H9 (cell line): ENCODE measurements at regions not wholly inside any gene's neighbourhood (a gene's known extent, or its start where the extent isn't known, plus 50 kb on each side); places are given as distances from the start of the nearest gene placed in this dataset.

ENCODE experiments used
- DNase-seq: peaks from one replicate; pipeline ENCODE4 v3.0.0-alpha.2; 2017
- H2AFZ ChIP-seq: one replicate; pipeline ENCODE4 v1.6.1; 2013; ENCODE audit warnings: mild to moderate bottlenecking, low read length, control low read depth, moderate library complexity
- H2AK5ac ChIP-seq: 2 replicates; pipeline ENCODE4 v1.6.1; 2013; ENCODE audit warnings: low read length, control low read depth, mixed read lengths; ENCODE audit not compliant: insufficient read length
- H2BK120ac ChIP-seq: one replicate; pipeline ENCODE4 v1.6.1; 2013; ENCODE audit warnings: low read depth, mild to moderate bottlenecking, low read length, control low read depth, inconsistent platforms; ENCODE audit not compliant: poor library complexity, severe bottlenecking
- H2BK12ac ChIP-seq: 2 replicates; pipeline ENCODE4 v1.6.1; 2013; ENCODE audit warnings: low read length, control low read depth, mixed read lengths, low read depth; ENCODE audit not compliant: insufficient read length
- H2BK15ac ChIP-seq: 2 replicates; pipeline ENCODE4 v1.6.1; 2013; ENCODE audit warnings: low read depth, low read length, control low read depth
- H2BK20ac ChIP-seq: one replicate; pipeline ENCODE4 v1.6.1; 2013; ENCODE audit warnings: low read depth, mild to moderate bottlenecking, low read length, control low read depth, inconsistent platforms; ENCODE audit not compliant: poor library complexity, severe bottlenecking
- H2BK5ac ChIP-seq: 2 replicates; pipeline ENCODE4 v1.6.1; 2013; ENCODE audit warnings: low read length, control low read depth, mixed read lengths; ENCODE audit not compliant: insufficient read length
- H3K14ac ChIP-seq: 2 replicates; pipeline ENCODE4 v1.6.1; 2013; ENCODE audit warnings: low read length, control low read depth; ENCODE audit not compliant: insufficient read depth
- H3K18ac ChIP-seq: 2 replicates; pipeline ENCODE4 v1.6.1; 2013; ENCODE audit warnings: low read depth, mild to moderate bottlenecking, mixed read lengths, low read length, control low read depth; ENCODE audit not compliant: insufficient read length
- H3K23ac ChIP-seq: 2 replicates; pipeline ENCODE4 v1.6.1; 2013; ENCODE audit warnings: low read length, control low read depth, mixed read lengths, low read depth; ENCODE audit not compliant: insufficient read length
- H3K23me2 ChIP-seq: 2 replicates; pipeline ENCODE4 v1.6.1; 2013; ENCODE audit warnings: low read depth, mild to moderate bottlenecking, mixed read lengths, low read length, control low read depth; ENCODE audit not compliant: insufficient read length, poor library complexity, severe bottlenecking
- H3K27ac ChIP-seq: 2 replicates; pipeline ENCODE4 v1.5.1; 2013; ENCODE audit warnings: low read length, control low read depth, mixed read lengths, low read depth; ENCODE audit not compliant: insufficient read length
- H3K27me3 ChIP-seq: 2 replicates; pipeline ENCODE4 v1.6.1; 2013; ENCODE audit warnings: low read length, control low read depth, inconsistent platforms; ENCODE audit not compliant: insufficient read depth
- H3K4ac ChIP-seq: 2 replicates; pipeline ENCODE4 v1.6.1; 2013; ENCODE audit warnings: low read depth, mild to moderate bottlenecking, control low read depth, inconsistent platforms, low read length, moderate library complexity
- H3K4me1 ChIP-seq: 2 replicates; pipeline ENCODE4 v1.6.1; 2013; ENCODE audit warnings: low read length, control low read depth, inconsistent platforms; ENCODE audit not compliant: insufficient read depth
- H3K4me2 ChIP-seq: 2 replicates; pipeline ENCODE4 v1.6.1; 2013; ENCODE audit warnings: low read length, control low read depth, mixed read lengths; ENCODE audit not compliant: insufficient read length, insufficient read depth
- H3K56ac ChIP-seq: 2 replicates; pipeline ENCODE4 v1.6.1; 2013; ENCODE audit warnings: low read depth, mild to moderate bottlenecking, mixed read lengths, low read length, control low read depth; ENCODE audit not compliant: insufficient read length
- H3K79me1 ChIP-seq: 2 replicates; pipeline ENCODE4 v1.6.1; 2013; ENCODE audit warnings: low read depth, mild to moderate bottlenecking, moderate library complexity, low read length, control low read depth, inconsistent platforms; ENCODE audit not compliant: insufficient read depth, poor library complexity, severe bottlenecking
- H3K79me2 ChIP-seq: 2 replicates; pipeline ENCODE4 v1.6.1; 2013; ENCODE audit warnings: low read length, control low read depth, inconsistent platforms; ENCODE audit not compliant: insufficient read depth
- H3K9ac ChIP-seq: 2 replicates; pipeline ENCODE4 v1.6.1; 2013; ENCODE audit warnings: low read length, control low read depth, mixed read lengths; ENCODE audit not compliant: insufficient read length; ENCODE audit errors: extremely low read depth
- H3K9me3 ChIP-seq: one replicate; pipeline ENCODE4 v1.6.1; 2013; ENCODE audit warnings: low read depth, low read length, inconsistent platforms; ENCODE audit not compliant: control insufficient read depth
- H3T11ph ChIP-seq: one replicate; pipeline ENCODE4 v1.6.1; 2013; ENCODE audit warnings: mild to moderate bottlenecking, low read length, control low read depth, inconsistent platforms
- H4K20me1 ChIP-seq: one replicate; pipeline ENCODE4 v1.6.1; 2013; ENCODE audit not compliant: control insufficient read depth, insufficient read length, insufficient read depth
- H4K5ac ChIP-seq: 2 replicates; pipeline ENCODE4 v1.6.1; 2013; ENCODE audit warnings: low read depth, mild to moderate bottlenecking, mixed read lengths, low read length, control low read depth; ENCODE audit not compliant: insufficient read length
- H4K8ac ChIP-seq: replicated peaks from 2 replicates; pipeline ENCODE4 v1.6.1; 2013; ENCODE audit warnings: low read length, control low read depth, mixed read lengths, low read depth; ENCODE audit not compliant: insufficient read length
- H4K91ac ChIP-seq: 2 replicates; pipeline ENCODE4 v1.6.1; 2013; ENCODE audit warnings: low read depth, mild to moderate bottlenecking, moderate library complexity, mixed read lengths, low read length, control low read depth; ENCODE audit not compliant: insufficient read length
- H3K27ac Mint-ChIP-seq, 3 experiments: 2 replicates in 2 of 3; 3 replicates in 1 of 3; pipeline ENCODE4 v1.8.0; 2020 to 2021; ENCODE audit warnings: mixed read lengths in 3 of 3, mild to moderate bottlenecking in 1 of 3, moderate library complexity in 1 of 3
- H3K27me3 Mint-ChIP-seq: 2 replicates; pipeline ENCODE4 v1.8.0; 2021; ENCODE audit warnings: low read depth, mild to moderate bottlenecking, moderate library complexity, mixed read lengths
- H3K36me3 Mint-ChIP-seq, 3 experiments: 2 replicates in 2 of 3; 3 replicates in 1 of 3; pipeline ENCODE4 v1.8.0; 2020 to 2021; ENCODE audit warnings: low read depth in 3 of 3, mixed read lengths in 3 of 3; ENCODE audit not compliant: insufficient read depth in 1 of 3
- H3K4me1 Mint-ChIP-seq, 2 experiments: 2 replicates each; pipeline ENCODE4 v1.8.0; 2020; ENCODE audit warnings: mixed read lengths in 2 of 2
- H3K4me3 Mint-ChIP-seq, 2 experiments: 2 replicates in 1 of 2; 3 replicates in 1 of 2; pipeline ENCODE4 v1.8.0; 2020 to 2021; ENCODE audit warnings: mild to moderate bottlenecking in 2 of 2, mixed read lengths in 2 of 2, moderate library complexity in 1 of 2
- H3K9me3 Mint-ChIP-seq, 2 experiments: 2 replicates in 1 of 2; 3 replicates in 1 of 2; pipeline ENCODE4 v1.8.0; 2020; ENCODE audit warnings: mild to moderate bottlenecking in 2 of 2, mixed read lengths in 2 of 2, moderate library complexity in 1 of 2
- WGBS: extraction: QIAGEN DNeasy Blood & Tissue Kit; methylation state at CpG from one replicate; pipeline ENCODE4 v1.1.7; 2013; ENCODE audit warnings: missing lambda C conversion rate, low lambda C conversion rate, mixed read lengths; ENCODE audit not compliant: insufficient read length; ENCODE audit errors: extremely low coverage; 5-methylcytosine and 5-hydroxymethylcytosine counted together
- TF ChIP-seq, protein P1 (sequence below): fragments of 200-600 bp; sonication (generic); conservative IDR thresholded peaks from 3 replicates; pipeline ENCODE4 v1.8.0; 2021; ENCODE audit warnings: antibody characterized with exemption, mild to moderate bottlenecking

DNA sequence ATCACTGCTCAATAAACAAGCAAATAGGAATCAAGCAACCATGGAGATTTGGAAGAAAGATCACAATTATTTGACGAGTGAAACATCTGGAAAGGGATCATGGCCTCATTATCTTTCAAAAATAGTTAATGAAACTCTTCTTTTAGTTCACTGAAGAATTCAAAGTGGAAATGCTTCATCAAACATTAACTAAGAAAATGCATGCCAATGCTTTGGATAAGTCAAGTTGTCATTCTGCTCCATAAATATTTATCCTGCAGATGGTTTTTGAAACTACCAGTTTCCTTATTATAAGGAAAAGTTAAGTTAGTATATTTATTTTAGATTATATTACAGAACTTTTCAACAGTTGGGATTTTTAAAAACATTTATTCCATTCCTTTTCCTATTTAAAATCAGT, 206.5 kb upstream of the ADGRL2 start:
- H2BK20ac ChIP-seq, result no peak overlapping the region
- no CpG with 5 or more reads among the region's 1 CpG for WGBS
- Mint-ChIP-seq H3K4me1 (peaks cover 14 to 17% of the 10 kb centered on the region in 2 experiments), H3K36me3 (peaks cover 0 to 5% (median 0%) of the 10 kb centered on the region in 3 experiments; a peak in 1 of 7 replicates), H3K27ac (no peak overlapping the region), H3K27me3 (no peaks in the 10 kb centered on the region), H3K9me3 (no peaks in the 10 kb centered on the region), H3K4me3 (no peak overlapping the region)
- H3K9ac ChIP-seq, result no peak overlapping the region
- no peaks in the 10 kb centered on the region for H4K20me1 ChIP-seq
- H3K56ac ChIP-seq, result no peak overlapping the region
- TF ChIP-seq, protein P1, sequence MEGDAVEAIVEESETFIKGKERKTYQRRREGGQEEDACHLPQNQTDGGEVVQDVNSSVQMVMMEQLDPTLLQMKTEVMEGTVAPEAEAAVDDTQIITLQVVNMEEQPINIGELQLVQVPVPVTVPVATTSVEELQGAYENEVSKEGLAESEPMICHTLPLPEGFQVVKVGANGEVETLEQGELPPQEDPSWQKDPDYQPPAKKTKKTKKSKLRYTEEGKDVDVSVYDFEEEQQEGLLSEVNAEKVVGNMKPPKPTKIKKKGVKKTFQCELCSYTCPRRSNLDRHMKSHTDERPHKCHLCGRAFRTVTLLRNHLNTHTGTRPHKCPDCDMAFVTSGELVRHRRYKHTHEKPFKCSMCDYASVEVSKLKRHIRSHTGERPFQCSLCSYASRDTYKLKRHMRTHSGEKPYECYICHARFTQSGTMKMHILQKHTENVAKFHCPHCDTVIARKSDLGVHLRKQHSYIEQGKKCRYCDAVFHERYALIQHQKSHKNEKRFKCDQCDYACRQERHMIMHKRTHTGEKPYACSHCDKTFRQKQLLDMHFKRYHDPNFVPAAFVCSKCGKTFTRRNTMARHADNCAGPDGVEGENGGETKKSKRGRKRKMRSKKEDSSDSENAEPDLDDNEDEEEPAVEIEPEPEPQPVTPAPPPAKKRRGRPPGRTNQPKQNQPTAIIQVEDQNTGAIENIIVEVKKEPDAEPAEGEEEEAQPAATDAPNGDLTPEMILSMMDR, result no peak
- H3K27me3 ChIP-seq, result no peaks in the 10 kb centered on the region
- H4K8ac ChIP-seq, result no peak overlapping the region
- H2AFZ ChIP-seq, result no peak overlapping the region
- no peak overlapping the region for H4K91ac ChIP-seq
- no peak overlapping the region for H3K4me2 ChIP-seq
- no peak overlapping the region for H3K27ac ChIP-seq
- H2AK5ac ChIP-seq, result no peak overlapping the region
- H4K5ac ChIP-seq, result no peak overlapping the region
- no peak overlapping the region for H2BK120ac ChIP-seq
- H3K4ac ChIP-seq, result no peak overlapping the region
- H3K23me2 ChIP-seq, result no peaks in the 10 kb centered on the region
- H3K18ac ChIP-seq, result no peak overlapping the region
- H3K79me1 ChIP-seq, result no peaks in the 10 kb centered on the region
- DNase-seq, result no peak
- H3K79me2 ChIP-seq, result no peaks in the 10 kb centered on the region
- H2BK15ac ChIP-seq, result no peak overlapping the region
- no peak overlapping the region for H3T11ph ChIP-seq
- no peaks in the 10 kb centered on the region for H3K9me3 ChIP-seq
- no peak overlapping the region for H3K14ac ChIP-seq
- no peak overlapping the region for H3K23ac ChIP-seq
- no peak overlapping the region for H2BK12ac ChIP-seq
- no peak overlapping the region for H2BK5ac ChIP-seq
- H3K4me1 ChIP-seq, result peaks cover 3% of the 10 kb centered on the region; the same call in 1 of the 2 replicates
